Amniotic epithelial cell (primary cell): ENCODE measurements at regions not wholly inside any gene's neighbourhood (a gene's known extent, or its start where the extent isn't known, plus 50 kb on each side); places are given as distances from the start of the nearest gene placed in this dataset.

Source experiments
- DNase-seq: peaks from one replicate; pipeline ENCODE4 v3.0.0-alpha.2; 2010; ENCODE audit warnings: low read depth

DNA sequence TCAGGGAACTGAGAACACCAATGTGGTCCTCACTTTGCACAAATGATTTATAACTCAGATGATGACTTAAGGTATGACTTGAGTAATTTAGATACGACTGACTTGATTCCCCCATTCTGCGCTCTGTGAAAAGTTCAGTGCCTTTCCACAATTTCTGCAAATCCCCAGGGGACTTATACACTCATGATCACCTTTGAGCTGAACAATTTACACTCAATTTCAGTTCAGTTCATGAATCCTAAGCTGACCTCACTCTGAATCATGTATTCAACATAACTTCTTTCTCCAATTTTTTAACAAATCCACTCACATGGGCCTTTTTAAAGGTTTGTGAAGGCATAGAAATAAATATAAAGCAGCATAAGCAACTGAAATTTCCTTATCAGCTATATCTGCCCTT, 274.2 kb downstream of the FAM76B start:
- no peak for DNase-seq

DNA sequence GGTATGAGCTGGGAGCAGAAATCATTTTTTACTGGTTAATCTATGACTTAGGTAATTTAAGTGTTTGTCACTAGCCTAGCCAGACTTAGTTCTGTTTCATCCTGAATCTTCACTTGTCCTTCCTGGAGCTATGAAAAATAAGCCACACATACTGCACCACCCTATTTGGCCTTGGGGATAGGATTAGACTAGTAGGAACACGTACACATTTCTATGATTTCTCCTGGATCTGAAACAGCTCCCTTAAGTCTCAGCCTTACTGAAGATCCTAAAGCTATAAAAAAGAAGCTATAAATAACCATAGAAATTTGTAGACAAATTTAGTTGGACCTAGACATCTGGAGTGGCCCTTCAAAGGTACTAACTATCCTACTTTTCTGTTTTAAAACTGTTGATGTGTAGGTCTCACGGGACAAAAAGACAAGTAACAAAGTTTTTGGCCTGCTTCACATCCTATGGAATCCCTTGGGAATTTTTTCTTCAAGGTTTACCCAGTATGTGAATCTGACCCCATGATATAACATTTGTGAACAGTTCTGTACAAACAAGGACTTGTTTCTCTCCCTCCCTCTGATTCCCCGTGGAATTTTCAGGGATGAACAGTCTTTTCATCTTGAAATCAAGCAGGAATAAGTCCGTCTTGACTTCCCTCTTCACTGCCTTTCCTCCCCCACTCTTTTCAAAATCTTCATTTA, 275.0 kb downstream of the FAM76B start:
- DNase-seq, result no peak

DNA sequence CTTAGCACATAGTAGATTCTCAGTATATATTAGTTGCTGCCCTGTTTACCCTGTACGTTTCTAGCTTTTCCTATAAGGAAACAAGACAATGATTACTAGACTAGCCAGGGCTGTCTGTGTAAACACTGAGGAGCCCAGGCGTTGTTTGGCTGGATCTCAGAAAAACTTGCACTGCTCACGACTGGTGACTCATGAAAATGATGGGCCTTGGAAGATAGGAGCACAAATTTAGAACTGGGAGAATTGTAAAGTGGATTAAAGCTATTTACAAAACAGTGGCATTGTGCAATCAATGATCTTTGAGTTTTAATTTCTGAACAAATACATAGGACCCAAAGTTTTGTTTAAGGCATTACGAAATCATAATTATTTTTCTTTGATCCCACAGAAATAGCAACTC, 276.9 kb downstream of the FAM76B start:
- peak; percentile 91 for DNase-seq

DNA sequence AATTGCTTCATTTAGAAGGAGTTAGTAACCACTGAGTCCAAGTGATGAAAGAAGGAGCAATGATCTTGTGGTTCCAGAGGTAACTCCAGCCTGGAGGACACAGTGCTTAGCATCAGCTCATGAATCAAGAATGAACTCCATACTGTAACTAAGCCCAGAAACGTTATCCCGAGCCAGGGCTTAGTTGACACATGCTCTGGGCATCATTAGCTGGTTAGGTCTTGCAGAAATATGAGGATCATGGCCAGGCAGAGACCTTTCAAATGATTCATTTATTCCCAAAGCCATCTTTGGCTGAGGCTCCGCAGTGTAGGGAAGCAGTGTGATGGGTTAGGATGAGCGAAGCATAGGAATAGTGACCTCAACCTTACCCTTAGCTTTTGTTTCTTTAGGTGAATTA, 277.4 kb downstream of the FAM76B start:
- DNase-seq, result peak; percentile 91

DNA sequence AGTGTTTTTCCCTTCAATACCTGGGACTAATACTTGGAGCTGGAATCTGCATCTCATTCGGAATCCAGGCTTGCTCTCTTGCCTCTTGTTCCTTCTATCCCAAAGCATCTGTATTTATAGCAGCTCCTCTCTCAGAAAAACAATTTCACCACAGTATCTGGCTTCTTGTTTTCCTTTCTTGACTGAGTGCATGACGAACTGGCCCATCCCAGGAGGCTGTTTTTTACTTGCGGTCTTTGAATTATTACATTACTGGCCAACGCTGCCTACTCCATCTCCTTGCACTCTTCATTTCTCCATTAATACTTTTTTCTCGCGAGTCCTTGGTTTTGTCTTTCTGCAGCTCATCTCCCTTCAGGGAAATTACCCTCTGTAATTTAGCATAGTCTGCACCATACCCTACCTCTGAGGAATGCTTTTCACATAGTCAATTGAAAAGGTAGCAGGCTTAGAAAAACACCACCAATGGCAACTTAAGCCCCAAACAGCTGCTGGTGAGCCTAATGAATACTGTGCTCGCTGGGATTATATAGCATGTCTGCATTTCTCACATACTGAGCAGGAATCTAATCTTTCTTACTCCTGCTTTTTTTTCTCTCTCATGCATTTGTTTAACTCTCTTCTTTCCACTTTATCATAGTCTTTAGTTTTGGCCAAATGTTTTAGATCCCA, 277.4 kb upstream of the SESN3 start:
- DNase-seq, result peak; percentile 68

DNA sequence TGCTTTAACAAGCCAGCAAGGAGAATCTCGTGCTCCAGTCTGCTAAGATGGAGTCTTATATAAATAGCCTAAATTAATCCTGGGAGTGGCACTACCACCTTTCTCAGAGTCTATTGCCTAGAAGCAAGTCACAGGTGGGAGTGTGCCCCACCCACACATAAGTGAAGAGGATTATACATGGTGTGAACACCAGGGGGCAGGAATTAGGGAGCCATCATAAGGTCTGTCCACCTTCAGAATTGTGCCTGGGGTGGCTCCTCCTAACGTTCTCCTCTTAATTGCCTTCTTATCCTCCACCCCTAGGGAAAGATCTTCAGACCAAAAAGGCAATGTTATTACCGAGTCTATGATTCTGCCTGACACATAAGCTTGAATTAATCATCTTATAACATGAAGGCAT, 276.8 kb upstream of the SESN3 start:
- DNase-seq, result no peak

DNA sequence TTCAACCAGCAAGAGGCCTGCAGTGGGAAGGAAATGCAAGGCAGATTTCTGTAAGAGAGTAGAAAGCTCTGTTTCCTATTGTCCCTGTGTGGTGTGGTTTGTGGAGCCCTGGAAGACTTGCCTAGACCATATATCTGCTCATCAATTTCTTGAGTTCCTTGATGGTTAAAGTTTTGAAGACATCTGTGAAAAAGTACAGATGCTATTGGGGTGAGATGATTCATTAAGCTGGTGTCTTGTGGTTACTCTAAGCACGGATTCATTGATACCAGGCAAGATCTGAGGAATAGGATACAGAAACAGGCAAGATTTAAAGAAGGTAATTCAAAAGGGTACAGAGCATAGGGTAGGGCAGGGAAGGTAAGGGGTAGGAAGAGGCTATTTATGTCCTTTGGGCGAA, 275.8 kb upstream of the SESN3 start:
- peak; percentile 35 for DNase-seq

DNA sequence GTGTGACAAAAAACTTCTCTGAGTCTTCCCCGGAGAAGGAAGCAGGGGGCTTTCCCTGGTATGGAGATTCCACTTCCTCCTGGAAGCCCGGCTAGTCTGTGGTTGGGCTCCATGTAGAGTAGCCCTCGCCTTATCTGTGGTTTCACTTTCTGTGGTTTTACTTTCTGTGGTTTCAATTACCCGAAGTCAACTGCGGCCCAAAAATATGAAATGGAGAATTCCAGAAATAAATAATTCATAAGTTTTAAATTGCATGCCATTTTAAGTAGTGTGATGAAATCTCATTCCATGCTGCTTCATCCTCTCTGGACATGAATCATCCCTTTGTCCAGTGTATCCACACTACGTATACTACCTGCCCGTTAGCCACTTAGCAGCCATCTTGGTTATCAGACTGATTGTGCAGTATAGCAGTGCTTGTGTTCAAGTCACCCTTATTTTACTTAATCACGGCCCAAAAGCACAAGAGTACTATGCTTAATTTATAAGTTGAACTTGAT, 275.0 kb upstream of the SESN3 start:
- DNase-seq, result peak; percentile 89

DNA sequence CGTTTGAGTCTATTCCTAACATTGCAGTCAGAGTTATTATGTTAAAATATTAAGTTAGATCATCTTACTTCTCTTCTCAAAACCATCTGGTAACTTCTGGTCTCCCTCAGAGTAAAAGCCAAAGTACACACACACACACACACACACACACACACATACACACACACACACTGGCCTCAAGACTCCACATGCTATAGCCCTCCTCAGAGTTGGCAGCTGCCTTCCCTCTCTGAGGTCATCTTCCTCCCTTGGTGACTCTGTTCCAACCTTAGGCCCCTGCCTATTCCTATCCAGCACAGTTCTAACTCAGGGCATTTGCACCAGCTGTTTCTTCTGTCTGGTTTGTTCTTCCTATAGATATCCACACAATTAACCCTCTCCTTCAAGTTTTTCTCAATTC, 272.0 kb upstream of the SESN3 start:
- no peak for DNase-seq

DNA sequence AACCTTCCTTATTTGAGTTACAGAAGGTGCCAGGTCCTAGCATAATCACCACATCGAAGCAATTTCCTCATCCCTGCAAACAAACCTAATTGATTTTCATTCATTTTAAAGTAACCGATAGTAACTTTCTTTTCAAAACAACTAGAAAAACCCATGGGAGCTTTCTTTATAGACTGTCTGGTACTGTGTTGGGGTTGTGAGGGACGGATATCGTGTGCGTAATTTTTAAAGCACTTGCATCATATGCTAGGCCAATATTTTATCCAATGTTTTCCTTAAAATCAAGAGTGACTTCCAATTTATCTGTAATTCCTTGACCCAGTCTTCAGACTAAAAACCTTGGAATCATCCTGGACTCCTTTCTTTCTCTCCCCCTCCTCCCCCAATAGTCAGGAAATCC, 271.5 kb upstream of the SESN3 start:
- DNase-seq, result no peak

DNA sequence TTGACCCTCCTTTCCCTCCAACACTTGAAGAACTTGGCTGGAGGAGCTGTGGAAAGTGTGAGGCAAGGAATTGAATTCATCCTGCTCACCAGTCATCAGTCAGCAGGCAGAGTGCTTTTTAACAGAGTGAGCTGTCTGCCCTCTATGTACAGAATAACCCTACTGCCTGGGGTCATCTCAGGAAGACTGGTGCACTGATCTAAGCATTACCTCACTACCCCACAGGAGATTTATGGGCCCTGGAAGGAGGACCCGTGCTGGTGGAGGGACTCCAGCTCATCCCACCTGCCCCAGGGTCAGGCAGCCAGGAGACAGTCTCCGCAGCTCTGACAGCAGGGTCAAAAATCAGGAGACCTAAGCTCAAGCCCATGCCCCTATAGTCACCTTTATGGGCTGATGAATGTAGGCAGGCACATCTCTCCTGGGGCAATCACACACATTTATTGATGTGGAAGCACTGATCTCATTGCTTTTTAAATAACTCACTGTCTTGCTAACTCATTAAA, 270.8 kb upstream of the SESN3 start:
- DNase-seq, result no peak

DNA sequence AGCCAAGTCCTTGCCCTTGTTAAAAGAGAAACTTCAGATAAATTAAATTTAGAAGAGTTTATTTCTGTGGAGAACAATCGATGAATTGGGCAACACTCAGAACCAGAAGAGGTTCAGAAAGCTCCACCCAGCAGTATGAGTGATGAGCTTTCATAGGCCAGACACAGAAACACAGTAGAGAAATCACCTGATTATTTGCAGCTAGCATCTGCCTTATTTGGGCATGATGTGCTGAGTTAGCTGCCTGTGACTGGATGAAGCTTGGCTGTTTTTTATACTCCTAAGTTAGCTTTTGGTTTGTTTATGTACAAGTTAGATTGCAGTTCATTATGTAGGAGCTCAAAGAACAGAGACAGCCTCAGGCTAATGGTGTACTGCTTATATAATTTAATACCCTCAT, 269.5 kb upstream of the SESN3 start:
- DNase-seq, result no peak

DNA sequence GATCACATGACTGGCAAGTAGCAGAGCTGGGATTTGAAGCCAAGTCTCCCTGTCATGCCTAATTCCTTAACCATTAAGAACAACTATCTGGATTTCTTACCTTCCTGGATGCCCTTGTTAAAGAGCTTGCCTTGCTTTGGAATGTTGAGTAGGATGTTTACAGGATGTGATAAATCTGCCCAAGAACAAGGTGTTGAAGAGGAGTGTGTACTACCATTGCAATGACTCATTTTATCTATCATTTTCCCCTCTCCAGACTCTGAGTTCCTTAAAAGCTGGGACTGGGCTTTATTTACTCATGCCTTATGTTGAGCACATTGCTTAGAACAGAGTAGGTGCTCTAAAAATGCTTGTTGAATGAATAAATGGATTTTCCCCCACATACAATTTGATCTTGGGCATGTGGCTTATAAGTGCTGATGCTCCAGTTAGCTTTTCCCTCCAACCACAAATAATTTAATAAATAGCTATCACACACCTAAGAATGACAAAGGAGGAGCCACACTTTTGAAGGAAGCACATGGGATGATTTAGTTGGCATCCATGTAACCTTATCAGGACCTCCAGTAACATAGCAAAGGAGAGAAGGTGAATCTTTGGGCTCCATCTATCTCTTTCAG, 268.6 kb upstream of the SESN3 start:
- DNase-seq, result peak; percentile 43

DNA sequence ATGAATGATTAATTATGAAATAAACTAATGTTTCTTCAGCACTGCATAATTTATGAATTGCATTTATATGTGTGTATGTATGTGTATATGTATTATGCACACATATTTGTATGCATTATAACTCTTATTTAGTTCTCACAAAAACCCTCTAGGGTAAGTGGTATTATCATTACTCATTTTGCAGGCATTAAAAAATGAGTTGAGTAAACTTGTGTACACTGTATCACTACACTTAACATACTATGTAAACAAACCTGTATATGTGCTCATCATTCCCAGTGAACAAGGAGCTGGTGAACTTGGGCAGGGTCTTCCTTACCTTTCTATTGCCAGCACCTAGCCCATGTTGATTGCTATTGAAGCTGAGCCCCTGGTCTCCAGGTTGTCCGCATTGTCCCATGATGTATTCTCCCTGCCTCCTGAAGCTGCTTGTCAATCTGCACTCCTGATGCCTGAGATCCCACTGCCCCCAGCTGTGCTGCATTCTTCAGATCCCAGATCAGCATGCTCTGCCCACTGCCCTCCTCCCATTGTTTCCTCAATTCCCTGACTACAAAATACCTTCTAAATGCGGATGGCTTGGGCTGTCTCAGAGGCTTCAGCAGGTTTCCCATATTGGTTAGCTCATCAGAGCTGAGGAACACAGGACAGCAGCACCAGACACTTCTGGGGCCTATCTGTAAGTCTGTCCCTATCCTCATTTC, 267.9 kb upstream of the SESN3 start:
- DNase-seq, result no peak

DNA sequence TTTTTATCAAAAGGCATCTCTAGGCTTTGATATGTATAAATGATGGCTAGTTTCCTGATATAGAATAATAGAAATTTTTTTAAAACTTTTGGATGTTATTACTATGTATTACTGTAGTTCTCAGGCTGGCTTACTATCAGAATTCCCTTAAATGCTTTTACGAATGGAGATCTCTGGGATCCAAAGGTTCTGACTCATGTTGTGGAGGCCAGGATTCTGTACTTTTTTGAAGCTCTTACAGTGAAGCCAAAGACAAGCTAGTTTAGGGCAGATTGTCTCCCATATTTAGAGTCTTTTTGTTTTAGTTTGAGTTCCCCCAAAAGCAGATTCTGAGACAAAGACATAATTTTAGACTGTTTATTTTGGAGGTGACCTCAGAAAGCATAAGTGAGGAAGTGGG, 265.9 kb upstream of the SESN3 start:
- no peak for DNase-seq

DNA sequence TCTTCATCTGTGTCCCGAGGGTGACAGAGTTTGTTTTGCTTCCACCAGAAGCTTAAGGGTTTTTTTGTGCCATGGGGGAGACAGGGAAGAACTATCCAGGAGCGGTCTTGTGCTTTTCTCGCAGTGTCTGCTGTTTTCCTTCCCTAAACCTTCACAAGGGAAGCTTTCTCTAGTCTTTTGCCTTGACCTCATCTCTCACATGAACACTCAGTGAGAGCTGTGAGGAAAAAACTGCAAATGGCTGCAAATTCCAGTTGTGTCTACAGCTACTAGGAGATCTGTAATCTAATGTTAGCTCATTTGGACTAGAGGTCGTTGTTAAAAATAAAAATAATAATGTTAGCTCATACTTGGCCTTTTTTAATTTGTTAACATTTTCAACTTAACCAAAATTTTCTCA, 264.7 kb upstream of the SESN3 start:
- DNase-seq, result no peak

DNA sequence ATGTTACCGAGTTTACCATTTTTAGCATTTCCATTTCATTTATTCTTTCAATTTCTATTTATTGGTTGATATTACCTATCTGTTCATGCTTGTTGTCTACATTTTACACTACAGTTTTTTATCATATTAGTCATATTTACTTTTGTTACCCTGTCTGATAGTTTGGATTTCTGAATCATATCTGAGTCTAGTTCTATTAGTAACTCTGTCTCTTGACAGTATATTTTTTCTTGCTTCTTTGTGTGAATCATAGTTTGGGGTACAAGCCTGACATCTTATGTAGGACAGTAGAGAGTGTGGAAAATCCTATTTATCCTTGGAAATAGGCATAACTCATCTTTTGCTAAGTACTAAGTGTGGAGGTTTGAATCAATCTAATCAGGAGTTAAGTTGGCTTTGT, 263.9 kb upstream of the SESN3 start:
- DNase-seq, result no peak

DNA sequence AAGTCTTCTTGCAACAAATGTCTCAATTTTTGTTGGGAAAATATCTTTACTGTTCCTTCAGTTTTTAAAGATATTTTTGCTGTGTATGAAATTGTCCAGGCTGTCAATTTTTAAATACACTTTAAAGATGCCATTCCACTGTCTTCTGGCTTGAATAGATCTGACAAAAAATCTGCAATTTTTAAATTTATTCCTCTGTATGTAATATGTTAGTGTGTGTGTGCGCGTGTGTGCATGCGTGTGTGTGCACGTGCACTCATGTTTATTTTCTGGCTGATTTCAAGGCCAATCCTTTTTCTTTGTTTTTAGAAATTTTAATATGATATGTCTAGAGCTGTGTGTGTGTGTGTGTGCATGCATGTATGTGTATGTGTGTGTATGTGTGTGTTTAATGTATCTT, 263.2 kb upstream of the SESN3 start:
- DNase-seq, result no peak

DNA sequence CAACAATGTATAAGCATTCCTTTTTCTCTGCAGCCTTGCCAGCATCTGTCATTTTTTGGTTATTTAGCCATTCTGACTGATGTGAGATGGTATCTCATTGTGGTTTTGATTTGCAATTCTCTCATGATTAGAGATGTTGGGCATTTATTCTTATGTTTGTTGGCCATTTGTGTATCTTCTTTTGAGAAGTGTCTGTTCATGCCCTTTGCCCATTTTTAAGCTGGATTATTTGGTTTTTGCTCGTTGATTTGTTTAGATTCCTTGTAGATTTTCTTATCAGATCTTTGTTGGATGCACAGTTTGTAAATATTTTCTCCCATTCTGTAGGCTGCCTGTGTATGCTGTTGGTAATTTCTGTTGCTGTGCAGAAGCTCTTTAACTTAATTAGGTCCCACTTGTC, 259.6 kb upstream of the SESN3 start:
- no peak for DNase-seq

DNA sequence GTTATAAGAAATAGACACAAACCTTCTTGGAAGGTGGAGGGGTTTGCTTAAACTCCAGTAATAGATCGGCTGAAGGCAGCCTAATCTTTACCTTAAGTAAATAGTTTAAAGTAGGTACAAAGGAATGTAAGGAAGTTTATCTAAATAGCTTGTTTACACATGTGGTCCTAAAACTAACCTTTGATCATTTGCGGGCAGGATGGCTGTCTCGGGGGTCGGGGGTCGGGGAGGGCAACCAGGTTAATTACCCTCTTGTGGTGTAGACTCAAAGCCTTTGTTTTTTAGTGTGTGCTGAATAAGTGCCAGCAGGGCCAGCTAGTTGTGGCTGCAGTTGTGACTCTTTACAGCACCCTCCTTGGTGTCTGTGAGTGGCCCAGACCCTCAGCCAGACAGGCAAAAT, 256.9 kb upstream of the SESN3 start:
- DNase-seq, result no peak

DNA sequence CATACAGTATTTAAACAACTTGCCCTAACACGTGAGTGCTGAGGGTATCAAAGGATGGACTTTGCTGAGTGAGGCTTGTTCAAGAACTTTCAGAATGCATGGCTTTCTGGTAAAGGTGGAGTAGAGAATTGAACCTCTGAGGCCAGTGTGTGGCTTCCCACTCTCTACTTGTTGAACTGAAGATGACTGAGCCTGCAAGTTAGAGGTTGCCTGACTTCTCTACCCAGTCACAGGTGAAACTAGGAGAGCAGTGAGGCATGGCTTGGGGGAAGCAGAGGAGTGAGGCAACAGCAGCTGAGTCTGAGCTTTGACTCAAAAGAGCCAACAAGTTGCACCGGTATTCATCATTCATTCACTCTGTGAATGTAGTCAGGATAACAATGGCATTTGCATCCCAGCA, 256.4 kb upstream of the SESN3 start:
- DNase-seq, result no peak

DNA sequence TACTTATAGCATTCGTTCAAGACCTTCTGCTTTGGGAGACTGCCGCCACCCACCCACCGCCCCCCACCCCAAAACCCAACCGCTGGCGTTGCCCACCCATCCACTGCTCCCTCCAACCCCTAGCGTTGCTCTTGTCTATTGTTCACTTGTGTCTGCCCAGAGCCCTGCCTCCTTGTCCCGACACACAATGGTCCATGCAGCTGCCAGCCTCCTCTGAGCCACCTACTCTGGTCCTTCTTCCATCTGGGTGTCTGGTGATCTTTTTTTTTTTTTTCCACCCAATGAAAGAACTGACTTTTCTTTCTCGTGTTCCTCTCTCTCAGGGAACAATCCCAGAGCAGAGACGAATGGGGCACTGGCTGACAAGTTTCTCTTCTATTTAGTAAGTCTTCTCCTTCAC, 256.0 kb upstream of the SESN3 start:
- no peak for DNase-seq

DNA sequence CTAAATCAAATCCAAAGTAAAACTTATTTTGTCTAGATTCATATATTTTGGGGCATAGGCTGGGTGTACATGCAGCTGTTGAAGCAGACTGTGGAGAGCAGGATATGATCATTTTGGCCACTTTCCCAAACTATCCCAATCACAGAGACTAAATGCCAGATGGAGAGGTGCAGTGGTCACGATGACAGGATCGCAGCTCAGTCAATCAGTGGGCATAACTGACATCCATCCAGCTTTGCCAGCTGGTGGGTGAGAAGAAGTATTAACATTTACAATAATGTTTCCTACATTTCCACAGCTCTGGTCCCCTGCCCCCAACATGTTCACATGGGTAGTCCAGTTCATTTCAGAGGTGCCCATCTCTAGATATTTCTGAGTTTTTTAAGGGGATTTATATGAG, 255.5 kb upstream of the SESN3 start:
- DNase-seq, result no peak
